HG02981 (cell line): ENCODE measurements at regions not wholly inside any gene's neighbourhood (a gene's known extent, or its start where the extent isn't known, plus 50 kb on each side); places are given as distances from the start of the nearest gene placed in this dataset.
A peak's percentile ranks its signal among the peaks of the same experiment; 100 is the strongest.
"Not testable (repeated sequence)": the region's sequence is repeated elsewhere in the genome, so short reads cannot be mapped to it uniquely, and the experiment has no call there.

Experiments
- ATAC-seq: cut with Tn5 transposase; IDR thresholded peaks from one replicate; pipeline ENCODE4 v1.9.1; 2021; ENCODE audit warnings: mild to moderate bottlenecking, moderate library complexity; ENCODE audit not compliant: unreplicated experiment

GRCh38 chr16:82302042-82302727, 132.2 kb upstream of the MPHOSPH6 start:
- ATAC-seq, result no peak

DNA sequence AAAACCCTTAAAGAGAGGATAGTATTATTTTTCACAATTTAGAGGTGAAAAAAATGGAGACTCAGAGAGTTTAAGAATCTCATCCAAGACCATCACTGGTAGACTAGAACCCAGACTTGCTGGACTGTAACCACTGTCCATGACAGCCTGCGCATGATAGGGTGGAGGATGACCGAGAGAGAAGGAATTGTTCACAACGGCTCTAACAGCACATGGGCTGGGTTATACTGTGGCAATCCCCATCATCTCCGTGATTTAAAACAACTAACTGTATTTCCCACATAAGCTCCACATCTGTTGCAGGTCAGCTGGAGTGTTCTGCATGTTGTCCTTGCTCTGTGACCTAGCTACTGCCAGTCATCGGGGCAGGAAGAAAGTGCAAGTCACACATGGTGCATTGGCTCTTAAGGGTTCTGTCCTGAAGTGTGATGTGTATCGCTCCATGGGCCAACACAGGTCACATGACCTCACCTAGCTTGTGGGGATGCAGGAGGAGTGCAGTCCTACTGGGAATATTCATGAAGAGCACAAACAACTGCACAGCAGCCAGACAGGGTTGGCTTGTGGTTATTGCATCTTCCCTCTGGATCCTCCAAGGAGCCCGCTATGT, 131.2 kb upstream of the MPHOSPH6 start:
- no peak for ATAC-seq

DNA sequence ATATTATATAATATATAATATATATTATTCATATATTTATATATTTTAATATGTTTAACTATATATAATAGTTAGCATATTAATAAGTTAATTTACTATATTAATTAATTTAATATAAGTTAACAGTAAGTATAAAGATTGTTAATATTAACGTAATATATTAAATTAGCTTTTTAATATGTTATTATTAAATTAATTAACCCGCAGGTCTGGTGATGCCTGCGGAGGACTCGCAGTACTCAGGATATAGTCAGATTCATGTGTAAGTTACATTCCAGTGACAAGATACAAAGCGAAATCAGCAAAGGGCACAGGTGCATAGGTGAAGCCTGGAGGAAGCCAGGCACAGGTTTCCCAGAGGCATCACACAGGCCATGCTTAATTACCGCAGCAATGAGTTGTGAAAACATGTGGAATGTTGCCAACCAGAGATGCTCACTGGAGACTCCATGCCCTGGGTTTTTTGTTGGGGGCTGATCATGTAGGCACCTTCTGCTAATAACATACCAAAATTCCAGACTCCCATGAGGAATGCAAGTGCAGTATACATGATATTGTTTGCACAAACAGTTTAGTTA, 130.4 kb upstream of the MPHOSPH6 start:
- ATAC-seq, result no peak

GRCh38 chr16:82298472-82298871, 128.4 kb upstream of the MPHOSPH6 start:
- no peak for ATAC-seq

DNA sequence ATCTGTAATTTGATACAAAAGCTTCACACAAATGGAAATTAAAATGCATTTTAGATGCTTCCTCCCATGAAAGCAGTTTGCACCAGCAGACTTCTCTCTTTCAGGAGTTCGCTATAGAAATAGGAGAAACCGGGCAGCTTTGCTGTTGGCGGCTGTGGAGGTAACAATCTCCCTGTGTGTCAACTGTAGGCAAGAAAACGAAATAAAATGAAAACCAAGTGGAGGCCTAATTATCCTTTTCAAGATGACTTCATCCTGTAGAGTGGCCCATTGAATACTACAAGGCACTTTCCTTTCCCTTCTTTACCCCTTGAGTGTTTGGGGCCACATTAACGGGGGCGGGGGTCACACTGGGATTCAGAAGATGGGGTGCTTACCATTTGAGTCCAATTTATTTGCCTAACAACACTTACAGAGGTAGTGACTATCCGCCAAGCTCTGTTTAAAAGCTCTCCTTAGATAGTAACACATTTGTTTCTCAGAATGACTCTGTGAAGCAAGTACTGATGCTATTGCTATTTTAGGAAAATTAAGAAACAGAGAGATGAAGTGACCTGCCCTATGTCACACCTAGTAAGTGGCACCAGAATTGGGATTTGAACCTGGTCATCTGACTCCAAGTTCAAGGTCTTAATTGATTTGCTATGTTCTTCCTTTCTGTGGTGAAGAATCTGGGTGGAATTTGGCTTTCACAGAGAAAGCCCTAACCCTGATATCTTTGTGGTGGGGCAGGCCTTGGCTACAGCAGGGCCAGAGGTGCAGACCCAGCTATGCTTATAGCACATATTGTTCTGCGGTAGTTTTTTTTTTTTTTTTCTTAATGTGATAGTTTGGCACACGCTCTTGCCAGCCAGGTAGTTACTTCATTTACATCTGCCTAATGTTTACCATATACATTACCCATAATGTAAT, 125.5 kb upstream of the MPHOSPH6 start:
- no peak for ATAC-seq

- ATAC-seq, result no peak
Observed at GRCh38 chr16:82293671-82294070, 123.6 kb upstream of the MPHOSPH6 start.

DNA sequence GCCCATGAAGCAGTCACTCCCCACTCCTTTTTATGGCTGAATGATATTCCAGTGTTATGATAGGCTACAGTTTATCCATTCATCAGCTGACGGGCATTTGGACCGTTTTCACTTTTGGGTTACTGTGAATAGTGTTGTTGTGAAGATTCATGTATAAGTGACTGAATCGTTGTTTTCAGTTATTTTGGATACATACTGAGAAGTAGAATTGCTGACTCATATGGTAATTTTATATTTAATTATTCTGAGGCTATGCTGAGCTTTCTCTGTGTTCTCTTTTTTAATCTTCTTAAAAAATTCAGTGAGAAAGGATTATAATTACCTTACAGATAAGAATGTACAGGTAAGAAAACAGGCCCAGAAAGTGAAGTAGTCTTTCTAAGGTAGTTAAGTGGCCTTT, 117.9 kb upstream of the MPHOSPH6 start:
- no peak for ATAC-seq

DNA sequence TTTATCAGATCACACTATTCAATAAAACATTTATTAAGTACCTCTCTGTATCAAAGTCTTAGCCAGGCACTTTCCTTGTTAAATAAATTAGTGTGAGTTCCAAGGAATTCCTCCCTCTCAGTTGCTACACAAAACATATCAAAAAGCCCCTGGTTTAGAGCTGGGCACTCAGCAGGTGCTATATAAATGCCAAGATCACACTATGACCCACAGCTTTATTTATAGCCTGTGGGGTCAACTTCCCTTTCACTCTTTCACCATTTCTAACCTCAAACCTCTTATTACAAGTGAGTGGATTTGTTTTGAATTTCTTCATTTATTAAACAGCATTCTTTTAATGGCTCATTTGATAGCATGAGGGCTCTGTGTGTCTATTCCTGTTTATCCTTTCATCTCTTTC, 112.6 kb upstream of the MPHOSPH6 start:
- ATAC-seq, result no peak

- no peak for ATAC-seq
Observed at GRCh38 chr16:82281544-82281943, 111.5 kb upstream of the MPHOSPH6 start.

DNA sequence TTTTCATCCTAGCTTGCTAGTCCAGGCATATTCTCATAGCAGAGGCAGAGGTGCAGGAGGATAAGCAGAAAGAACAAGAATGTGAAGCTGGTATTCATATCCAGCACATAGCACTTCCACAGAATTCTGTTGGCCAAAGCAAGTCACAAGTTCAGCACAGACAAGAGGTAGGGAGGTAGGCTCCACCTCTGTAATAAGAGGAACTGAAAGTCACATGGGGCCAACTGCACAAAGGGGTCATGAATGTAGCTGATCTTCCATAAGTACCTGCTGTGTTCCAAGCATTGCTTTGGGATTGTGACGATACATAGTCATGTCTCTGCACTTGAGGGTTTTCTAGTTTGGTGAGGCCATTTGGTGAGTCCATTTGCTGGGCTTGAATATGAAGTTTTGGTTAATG, 110.8 kb upstream of the MPHOSPH6 start:
- ATAC-seq, result no peak

- ATAC-seq, result not testable (repeated sequence)
Observed at GRCh38 chr16:82275349-82275748, 105.3 kb upstream of the MPHOSPH6 start.

DNA sequence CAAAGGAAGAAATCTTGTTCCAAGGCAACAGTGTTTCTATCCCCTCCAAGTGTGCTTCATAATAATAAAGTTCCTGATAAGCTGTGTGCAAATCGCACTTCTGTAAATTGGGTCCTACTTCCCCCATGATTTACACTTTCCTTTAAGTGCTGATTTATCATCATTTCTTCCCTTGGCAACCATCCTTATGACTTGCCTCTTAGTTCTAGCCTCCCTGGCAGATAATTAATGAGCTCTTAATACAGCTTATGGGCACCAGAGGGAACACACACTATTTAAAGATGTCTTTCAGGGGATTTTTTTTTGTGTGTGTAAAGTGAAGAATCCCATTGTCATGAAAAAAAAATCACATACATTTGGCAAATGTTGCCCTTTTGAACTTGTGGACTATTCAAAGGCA, 101.6 kb upstream of the MPHOSPH6 start:
- no peak for ATAC-seq

GRCh38 chr16:82267675-82268074, 97.7 kb upstream of the MPHOSPH6 start:
- ATAC-seq, result not testable (repeated sequence)

DNA sequence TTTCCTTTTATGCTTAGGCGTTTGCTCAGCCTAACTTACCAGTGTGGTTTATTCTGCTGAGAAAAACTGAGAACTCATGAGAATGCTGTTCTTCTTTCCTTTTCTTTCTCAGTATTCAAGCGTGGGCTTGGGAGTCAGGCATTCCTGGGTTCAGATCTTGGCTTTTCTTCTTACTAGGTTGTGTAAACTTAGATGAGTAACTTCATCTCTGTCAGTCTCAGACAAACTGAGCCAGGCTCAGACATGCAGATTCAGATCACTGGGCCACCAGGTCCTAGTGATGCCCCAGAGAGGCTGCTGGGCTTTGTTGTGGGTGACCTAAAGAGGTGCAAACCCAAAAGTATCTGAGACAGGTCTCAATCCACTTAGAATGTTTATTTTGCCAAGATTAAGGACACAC, 95.8 kb upstream of the MPHOSPH6 start:
- no peak for ATAC-seq

DNA sequence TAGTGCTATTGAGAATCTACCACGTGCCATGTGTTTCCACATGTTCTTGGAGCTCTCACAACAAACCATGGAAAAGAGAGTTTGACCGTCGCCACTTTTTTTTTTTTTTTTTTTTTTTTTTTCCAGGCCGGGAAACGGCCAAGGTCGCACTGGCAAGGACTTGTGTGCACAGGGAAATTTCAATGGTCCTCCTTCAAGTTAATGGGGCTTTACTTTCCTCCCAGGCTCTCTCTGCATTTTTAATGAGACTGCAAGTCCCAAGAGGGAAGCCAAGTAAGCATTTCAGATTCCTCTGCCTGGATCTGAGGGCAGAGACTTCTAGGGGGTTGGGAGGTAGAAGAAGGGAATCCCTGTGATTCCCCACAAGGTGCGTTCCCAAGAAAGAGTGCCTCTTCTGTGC, 94.7 kb upstream of the MPHOSPH6 start:
- ATAC-seq, result no peak

DNA sequence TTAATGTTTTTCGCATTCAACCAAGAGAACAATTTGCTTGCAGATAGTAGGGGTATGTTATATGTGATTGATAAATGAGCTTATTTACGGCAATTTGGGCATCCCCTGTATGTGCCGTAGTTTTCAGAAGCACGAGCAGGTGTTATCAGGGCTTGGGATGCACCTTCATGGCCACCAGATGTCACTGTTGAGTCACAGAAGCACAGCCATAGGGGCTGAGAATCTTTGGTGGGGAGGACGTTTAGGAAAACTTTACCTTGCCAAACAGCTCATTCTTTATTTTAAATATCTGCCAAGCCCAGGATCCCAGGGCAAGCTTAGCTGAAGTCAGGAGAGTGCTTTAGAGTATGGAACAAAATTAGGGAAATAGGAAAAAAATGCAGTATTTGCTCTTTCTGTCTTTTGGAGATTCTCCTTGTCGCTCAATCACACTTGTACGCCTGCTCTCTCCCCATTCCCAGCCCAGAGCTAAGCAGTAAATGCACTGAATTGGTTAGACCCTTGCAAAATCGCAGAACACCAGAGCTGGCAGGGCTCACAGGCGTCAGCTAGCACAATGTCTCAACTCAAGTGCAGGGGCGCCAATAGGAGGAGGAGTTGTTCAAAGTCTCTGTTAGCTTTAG, 93.6 kb upstream of the MPHOSPH6 start:
- ATAC-seq, result peak; percentile 84

DNA sequence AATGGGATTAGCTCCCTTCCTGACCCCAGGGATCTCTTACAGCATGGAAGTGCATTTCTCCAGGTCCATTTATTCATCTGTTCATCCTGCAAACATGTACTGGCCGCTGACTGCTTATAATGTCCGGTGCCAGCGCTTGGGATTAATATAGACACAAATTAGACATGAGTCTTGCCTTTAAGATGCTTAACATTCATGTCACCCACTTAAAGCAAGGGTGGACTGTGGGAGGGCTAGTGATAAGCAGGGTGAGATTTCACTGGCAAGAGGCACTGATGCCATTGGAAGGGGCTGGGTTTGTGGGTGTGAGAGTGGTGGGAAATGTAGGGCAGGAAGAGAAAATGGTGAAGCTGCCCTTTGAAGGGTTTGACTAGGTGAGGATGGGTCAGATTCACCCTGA, 92.2 kb upstream of the MPHOSPH6 start:
- no peak for ATAC-seq

- ATAC-seq, result no peak
Observed at GRCh38 chr16:82260212-82260795, 90.3 kb upstream of the MPHOSPH6 start.

DNA sequence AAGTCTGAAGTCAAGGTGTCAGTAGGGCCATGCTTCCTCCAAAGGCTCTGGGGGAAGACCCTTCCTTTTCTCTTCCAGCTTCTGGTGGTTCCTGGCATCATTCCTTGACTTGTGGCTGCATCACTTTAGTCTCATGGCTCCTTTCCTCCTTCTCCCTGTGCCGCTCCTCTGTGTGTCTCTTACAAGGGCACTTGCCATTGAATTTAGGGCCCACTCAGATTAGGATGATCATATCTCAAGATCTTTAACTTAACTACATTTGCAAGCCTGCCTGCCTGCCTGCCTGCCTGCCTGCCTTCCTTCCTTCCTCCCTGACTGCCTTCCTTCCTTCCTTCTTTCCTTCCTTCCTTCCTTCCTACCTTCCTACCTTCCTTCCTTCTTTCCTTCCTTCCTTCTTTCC, 89.7 kb upstream of the MPHOSPH6 start:
- no peak for ATAC-seq

- ATAC-seq, result no peak
Observed at GRCh38 chr16:82257990-82258389, 88.0 kb upstream of the MPHOSPH6 start.

GRCh38 chr16:82252582-82252981, 82.6 kb upstream of the MPHOSPH6 start:
- ATAC-seq, result no peak
